Dendritic cell treated with granulocyte-macrophage colony-stimulating factor and Interleukin-4, amounts not matched to agents 40 ng/mL and 50 ng/mL, for 4 days (primary cell): ENCODE measurements at regions not wholly inside any gene's neighbourhood (a gene's known extent, or its start where the extent isn't known, plus 50 kb on each side); places are given as distances from the start of the nearest gene placed in this dataset.
"Not testable (repeated sequence)": the region's sequence is repeated elsewhere in the genome, so short reads cannot be mapped to it uniquely, and the experiment has no call there.

Experiments
- H3K27ac Mint-ChIP-seq: one replicate; pipeline ENCODE4 v1.8.0; 2022; ENCODE audit warnings: mild to moderate bottlenecking, mixed read lengths
- H3K27me3 Mint-ChIP-seq: one replicate; pipeline ENCODE4 v1.8.0; 2022; ENCODE audit warnings: mild to moderate bottlenecking, mixed read lengths
- H3K36me3 Mint-ChIP-seq: one replicate; pipeline ENCODE4 v1.8.0; 2022; ENCODE audit warnings: low read depth, mixed read lengths
- H3K4me1 Mint-ChIP-seq: one replicate; pipeline ENCODE4 v1.8.0; 2022; ENCODE audit warnings: low read depth, mixed read lengths
- H3K4me3 Mint-ChIP-seq: one replicate; pipeline ENCODE4 v1.8.0; 2022; ENCODE audit warnings: mild to moderate bottlenecking, moderate library complexity, mixed read lengths
- H3K9me3 Mint-ChIP-seq: one replicate; pipeline ENCODE4 v1.8.0; 2022; ENCODE audit warnings: mixed read lengths
- intact Hi-C: fragments of 100-400 bp; cut with micrococcal nuclease; formaldehyde crosslinking; loops from one replicate; pipeline ENCODE4 v1.15.0; 2022

DNA sequence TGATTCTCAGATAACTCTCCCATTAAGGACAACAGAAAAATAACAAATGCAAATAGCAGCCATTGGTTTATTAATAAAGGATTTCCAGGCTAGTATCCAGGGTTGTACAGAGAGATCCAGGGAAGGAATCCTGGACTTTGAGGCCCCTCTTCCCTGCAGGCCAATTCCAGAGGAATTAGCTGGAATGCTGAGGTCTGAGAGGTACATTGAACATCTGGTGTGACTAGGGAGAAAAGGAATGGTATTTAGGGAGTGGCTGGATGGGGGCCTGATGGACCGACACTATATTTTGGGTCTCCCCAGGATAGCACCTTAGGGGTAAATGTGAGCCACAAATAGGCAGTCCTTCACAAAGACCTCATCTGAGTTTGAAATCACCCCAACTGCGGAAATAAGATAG, 924.5 kb downstream of the AACS start:
- peaks cover 11% of the 10 kb centered on the region for H3K27me3 Mint-ChIP-seq
- no peaks in the 10 kb centered on the region for H3K4me1 Mint-ChIP-seq
- no peaks in the 10 kb centered on the region for H3K36me3 Mint-ChIP-seq
- intact Hi-C loops = no loop called here
- H3K4me3 Mint-ChIP-seq = no peak overlapping the region
- no peak overlapping the region for H3K27ac Mint-ChIP-seq
- H3K9me3 Mint-ChIP-seq = no peaks in the 10 kb centered on the region

DNA sequence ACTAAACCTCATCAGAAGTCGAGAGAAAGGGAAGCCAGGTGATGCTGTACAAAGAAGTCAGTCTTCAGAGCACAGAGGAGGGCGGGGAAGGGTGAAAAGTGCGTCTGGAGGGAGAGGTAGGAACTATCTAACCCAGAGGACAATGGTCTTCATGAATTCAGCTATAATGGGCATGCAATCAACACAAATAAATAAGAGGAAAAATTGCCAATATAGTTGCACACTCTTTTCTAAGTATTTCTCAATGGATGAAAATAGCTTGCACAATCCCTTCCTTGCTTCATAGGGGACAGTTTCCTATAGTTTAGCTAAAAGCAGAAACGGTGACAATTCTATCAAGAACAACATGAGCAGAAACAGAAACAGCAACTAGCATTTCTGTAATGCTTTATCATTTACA, 931.2 kb downstream of the AACS start:
- Mint-ChIP-seq H3K4me1 (no peaks in the 10 kb centered on the region), H3K27me3 (no peaks in the 10 kb centered on the region), H3K27ac (no peak overlapping the region)

DNA sequence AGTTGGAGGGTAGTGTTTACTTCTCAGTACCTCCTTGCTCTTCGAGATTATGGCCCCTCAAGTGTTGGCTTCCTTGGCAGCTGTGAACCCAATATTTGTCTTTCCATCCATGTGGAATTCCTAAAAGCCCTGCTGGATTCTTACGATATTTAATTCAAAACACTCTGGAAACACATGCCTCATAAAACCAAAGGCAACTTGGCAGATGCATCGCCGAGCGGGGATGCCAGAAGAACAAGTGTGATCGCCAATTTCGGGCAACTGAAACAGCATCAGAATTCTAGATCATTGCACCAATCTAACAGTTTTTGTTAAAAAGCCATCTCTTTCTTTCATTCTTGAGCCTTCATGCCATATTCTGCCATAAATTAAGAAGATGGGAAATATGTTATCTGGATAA, 934.4 kb downstream of the AACS start:
- H3K4me1 Mint-ChIP-seq = no peaks in the 10 kb centered on the region
- H3K36me3 Mint-ChIP-seq = no peaks in the 10 kb centered on the region
- H3K27me3 Mint-ChIP-seq = no peaks in the 10 kb centered on the region
- intact Hi-C loops = no loop called here
- H3K9me3 Mint-ChIP-seq = peaks cover 27% of the 10 kb centered on the region
- H3K4me3 Mint-ChIP-seq = no peak overlapping the region
- no peak overlapping the region for H3K27ac Mint-ChIP-seq

More for the DNA sequence above, 931.2 kb downstream of the AACS start:
- Mint-ChIP-seq H3K4me3 (no peak overlapping the region), H3K9me3 (peaks cover under 1% of the 10 kb centered on the region), H3K36me3 (no peaks in the 10 kb centered on the region)
- intact Hi-C loops = no loop called here

DNA sequence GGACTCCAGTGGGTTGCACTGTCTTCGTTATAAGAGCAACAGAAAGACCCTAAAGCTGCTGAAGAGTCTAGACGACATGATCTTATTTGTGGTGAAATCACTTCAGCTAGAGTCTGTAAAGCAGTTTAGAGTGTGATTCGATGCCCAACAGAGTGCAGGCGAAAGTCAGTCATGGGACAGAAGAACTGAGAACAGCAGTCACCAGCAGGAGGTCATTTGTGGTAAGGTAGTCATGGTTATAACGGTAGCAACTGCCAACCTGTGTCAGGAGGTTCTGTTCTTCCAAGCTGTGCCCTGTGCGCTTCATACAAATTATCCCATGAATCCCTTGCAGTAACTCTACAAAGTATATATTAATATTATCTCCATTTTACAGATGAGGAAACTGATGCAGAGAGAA, 954.1 kb downstream of the AACS start:
- Mint-ChIP-seq H3K36me3 (no peaks in the 10 kb centered on the region), H3K4me1 (no peaks in the 10 kb centered on the region), H3K9me3 (peaks cover 40% of the 10 kb centered on the region), H3K4me3 (no peak overlapping the region), H3K27me3 (peaks cover 1% of the 10 kb centered on the region), H3K27ac (no peak overlapping the region)
- intact Hi-C loops = no loop called here

DNA sequence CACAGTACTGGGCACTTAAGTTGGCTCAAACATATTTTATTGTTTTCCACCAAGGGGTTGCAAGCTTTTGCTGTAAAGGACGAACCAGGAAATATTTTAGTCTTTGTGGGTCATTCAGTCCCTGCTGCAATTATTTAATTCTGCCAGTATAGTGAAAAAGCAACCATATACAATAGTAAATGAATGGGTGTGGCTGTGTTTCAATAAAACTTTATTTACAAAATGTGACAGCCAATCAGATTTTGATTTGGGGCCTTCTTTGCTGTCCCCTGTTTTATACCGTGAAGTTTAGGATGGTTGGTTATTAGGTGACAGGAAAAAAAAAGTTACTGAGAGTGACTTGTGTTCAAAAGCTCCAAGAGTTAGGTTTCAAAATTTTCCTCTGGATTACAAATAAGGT, 956.4 kb downstream of the AACS start:
- intact Hi-C loops = no loop called here
- no peaks in the 10 kb centered on the region for H3K36me3 Mint-ChIP-seq
- no peak overlapping the region for H3K4me3 Mint-ChIP-seq
- H3K27me3 Mint-ChIP-seq = peaks cover 1% of the 10 kb centered on the region
- no peak overlapping the region for H3K27ac Mint-ChIP-seq
- H3K9me3 Mint-ChIP-seq = peaks cover 37% of the 10 kb centered on the region
- H3K4me1 Mint-ChIP-seq = no peaks in the 10 kb centered on the region

DNA sequence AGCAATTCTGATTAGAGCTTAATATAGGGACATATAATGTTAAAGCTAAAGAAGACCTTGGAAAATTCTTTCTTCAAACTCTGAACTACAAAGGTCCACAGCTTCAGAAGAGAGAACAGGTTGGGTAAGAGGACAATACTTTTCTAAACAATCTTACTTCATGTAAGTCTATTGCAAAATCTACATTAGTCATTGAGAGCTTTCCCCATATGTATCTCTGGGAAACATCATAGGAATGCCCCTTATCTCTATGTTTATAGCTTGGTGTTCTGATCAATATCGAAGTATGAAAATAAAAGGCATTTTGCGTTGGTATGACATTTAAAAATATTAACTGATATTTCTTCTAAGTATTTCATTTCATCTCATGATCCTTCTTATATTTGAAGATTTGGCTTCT, 962.6 kb downstream of the AACS start:
- Mint-ChIP-seq H3K27me3 (no peaks in the 10 kb centered on the region), H3K27ac (no peak overlapping the region)

DNA sequence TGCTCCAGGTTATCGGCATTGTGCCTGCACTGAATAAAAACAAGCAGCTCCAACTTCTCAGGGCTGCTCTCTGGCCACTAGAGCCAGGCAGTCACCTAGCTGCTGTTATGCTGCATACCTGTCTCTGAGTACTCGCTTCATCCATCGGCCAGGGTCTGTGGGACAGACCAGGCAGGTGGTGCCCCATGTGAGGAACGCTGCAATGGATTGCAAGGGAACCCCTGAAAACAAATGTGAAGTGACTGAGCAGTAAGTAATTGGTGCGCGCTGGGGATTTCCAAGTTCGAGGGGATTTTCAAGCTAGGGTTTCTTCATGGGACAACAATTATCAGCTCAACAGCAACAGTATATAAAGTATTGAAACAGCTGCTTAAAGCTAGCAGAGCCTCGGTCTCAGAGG, 965.3 kb downstream of the AACS start:
- Mint-ChIP-seq H3K27me3 (no peaks in the 10 kb centered on the region), H3K27ac (no peak overlapping the region), H3K9me3 (peaks cover 16% of the 10 kb centered on the region), H3K4me3 (no peak overlapping the region), H3K36me3 (no peaks in the 10 kb centered on the region), H3K4me1 (no peaks in the 10 kb centered on the region)
- intact Hi-C loops = no loop called here

More for the DNA sequence above, 962.6 kb downstream of the AACS start:
- Mint-ChIP-seq H3K4me3 (no peak overlapping the region), H3K9me3 (peaks cover 22% of the 10 kb centered on the region), H3K4me1 (no peaks in the 10 kb centered on the region), H3K36me3 (no peaks in the 10 kb centered on the region)
- intact Hi-C loops = no loop called here

DNA sequence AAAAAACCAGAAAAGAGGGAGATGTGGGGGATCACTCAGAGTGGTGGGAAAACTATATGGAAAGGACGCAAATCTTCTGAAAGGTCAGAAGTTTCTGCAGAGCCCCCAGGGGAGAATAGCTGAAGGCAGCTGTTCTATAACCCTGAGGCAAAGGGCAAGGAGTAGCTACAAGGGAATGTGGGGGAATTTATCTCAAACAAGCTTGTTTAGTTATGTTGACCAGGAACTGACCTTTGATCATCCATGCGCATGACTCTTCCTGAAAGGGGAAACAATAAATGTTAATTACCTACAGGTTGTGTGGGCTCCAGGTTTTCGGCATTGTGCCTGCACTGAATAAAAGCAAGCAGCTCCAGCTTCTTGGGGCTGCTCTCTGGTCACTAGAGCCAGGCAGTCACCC, 968.5 kb downstream of the AACS start:
- Mint-ChIP-seq H3K36me3 (no peaks in the 10 kb centered on the region), H3K9me3 (peaks cover 10% of the 10 kb centered on the region), H3K4me3 (no peak overlapping the region), H3K4me1 (no peaks in the 10 kb centered on the region), H3K27me3 (no peaks in the 10 kb centered on the region), H3K27ac (no peak overlapping the region)
- intact Hi-C loops = no loop called here

DNA sequence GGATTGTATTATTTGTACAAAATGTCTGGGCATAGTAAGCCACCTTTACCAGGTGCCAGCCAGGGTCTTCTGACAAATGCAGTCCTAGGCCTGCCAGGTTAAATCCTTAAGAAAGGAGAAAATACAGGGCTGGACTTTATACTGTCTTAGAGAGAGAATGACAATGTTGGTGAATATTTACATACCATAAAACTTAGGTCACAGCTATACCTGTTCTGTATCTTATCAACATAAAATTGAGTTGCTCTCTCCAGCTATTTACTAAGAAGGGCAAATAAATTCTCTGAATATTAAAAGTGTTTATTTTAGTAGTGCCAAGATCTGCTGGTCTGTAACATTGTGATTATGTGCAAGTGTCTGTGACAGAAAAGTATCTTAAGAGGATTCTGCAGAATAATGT, 971.1 kb downstream of the AACS start:
- H3K27ac Mint-ChIP-seq = no peak overlapping the region
- H3K4me1 Mint-ChIP-seq = no peaks in the 10 kb centered on the region
- intact Hi-C loops = no loop called here
- no peaks in the 10 kb centered on the region for H3K36me3 Mint-ChIP-seq
- no peak overlapping the region for H3K4me3 Mint-ChIP-seq
- H3K9me3 Mint-ChIP-seq = peaks cover 23% of the 10 kb centered on the region
- H3K27me3 Mint-ChIP-seq = no peaks in the 10 kb centered on the region

DNA sequence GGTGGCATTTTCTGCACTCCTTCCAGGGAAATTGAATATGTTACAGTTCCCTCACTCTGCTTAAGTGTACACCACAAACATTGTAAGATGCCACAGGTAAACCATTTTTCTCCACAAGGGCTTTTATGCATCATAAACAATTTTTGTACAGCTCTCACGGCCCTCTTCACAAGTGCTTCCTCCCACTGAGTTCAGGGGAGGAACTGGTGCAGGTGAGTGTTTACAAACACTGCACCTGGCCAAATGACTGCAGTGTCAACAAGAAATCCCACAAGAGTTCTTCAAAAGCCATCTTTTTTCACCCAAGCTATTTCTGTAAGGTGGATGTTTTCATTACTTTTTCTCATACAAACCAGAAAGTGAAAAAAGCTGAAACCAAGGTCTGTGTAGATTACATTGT, 973.2 kb downstream of the AACS start:
- Mint-ChIP-seq H3K4me1 (no peaks in the 10 kb centered on the region), H3K9me3 (peaks cover 24% of the 10 kb centered on the region), H3K27me3 (no peaks in the 10 kb centered on the region), H3K27ac (no peak overlapping the region), H3K4me3 (no peak overlapping the region), H3K36me3 (no peaks in the 10 kb centered on the region)
- intact Hi-C loops = no loop called here

DNA sequence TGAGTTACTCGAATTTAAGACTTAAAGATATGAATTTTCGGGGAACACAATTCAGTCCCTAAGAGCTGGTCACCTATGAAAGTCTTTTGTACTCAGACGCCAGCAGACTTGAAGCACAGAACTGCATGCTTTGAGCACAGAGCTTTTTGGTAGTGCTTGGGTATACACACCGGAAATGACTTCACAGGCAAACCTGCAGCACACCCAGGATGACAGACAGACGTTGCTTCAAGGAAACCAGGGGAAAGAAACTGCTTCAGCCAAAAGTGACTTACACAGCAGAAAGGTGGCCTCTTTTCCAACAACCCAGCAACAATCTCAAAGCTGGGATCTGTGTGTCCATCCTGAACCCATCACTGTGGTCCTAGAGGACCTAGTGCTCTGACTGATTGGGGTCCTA, 975.1 kb downstream of the AACS start:
- Mint-ChIP-seq H3K4me1 (no peaks in the 10 kb centered on the region), H3K27me3 (no peaks in the 10 kb centered on the region), H3K36me3 (no peaks in the 10 kb centered on the region), H3K4me3 (no peak overlapping the region), H3K27ac (no peak overlapping the region), H3K9me3 (peaks cover 41% of the 10 kb centered on the region)
- intact Hi-C loops = no loop called here

DNA sequence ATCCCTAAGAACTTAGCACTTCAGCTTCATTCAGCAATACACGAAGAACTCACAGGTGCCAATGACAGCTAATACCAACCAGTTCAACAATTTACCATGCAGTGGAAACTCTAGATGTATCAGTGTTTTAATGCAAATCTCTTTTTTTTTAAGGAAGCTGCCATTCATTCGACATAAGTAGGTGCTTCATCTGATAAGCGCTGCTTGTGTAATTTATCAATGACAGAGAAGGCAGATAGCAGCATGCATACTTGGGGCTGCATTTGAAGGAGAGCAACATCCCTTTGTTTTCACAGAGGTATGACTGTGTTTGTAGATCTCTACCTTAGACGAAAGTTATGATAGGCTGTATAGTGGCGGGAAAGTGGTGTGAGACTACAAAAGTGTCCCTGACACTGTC, 977.1 kb downstream of the AACS start:
- Mint-ChIP-seq H3K27me3 (no peaks in the 10 kb centered on the region), H3K4me1 (no peaks in the 10 kb centered on the region), H3K4me3 (no peak overlapping the region), H3K27ac (no peak overlapping the region), H3K9me3 (peaks cover 48% of the 10 kb centered on the region), H3K36me3 (no peaks in the 10 kb centered on the region)
- intact Hi-C loops = no loop called here

DNA sequence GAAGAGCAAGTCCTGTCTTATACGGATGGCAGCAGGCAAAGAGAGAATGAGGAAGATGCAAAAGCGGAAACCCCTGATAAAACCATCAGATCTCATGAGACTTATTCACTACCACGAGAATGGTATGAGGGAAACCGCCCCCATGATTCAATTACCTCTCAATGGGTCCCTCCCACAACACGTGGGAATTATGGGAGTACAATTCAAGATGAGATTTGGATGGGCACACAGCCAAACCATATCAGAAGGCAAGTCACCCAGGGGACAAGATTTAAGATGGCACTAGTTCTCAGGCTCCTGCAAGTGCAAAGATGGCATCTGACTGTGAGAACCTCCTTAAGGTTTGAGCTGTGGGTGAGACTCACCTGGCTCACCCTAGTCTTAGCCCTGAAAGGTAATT, 984.3 kb downstream of the AACS start:
- H3K36me3 Mint-ChIP-seq, H3K27me3 Mint-ChIP-seq, H3K27ac Mint-ChIP-seq, H3K4me3 Mint-ChIP-seq, H3K4me1 Mint-ChIP-seq, intact Hi-C loops: not testable (repeated sequence)
- H3K9me3 Mint-ChIP-seq = peaks cover 24% of the 10 kb centered on the region

DNA sequence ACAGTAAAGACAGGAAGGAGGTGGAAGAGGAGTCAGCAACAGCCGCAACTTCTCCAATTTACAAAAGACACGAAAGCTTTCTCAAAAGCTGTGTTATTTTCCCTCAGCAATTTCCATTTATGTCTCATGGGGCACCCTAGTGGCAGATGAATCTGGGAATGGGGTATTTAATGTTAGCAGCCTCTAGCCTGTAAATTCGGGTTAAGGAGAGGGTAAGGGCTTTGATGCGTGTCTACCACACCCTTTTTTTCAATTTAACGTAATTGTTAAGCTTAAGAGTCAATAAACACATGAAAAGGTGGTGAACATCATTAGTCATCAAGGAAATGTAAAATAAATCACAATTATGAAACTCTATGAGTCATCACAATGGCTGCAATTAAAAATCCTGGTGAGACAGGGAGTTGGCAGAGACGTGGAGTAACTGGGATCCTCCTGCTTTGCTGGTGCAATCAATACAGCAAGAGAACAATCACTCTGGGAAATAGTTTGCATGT, 986.4 kb downstream of the AACS start:
- Mint-ChIP-seq H3K36me3 (no peaks in the 10 kb centered on the region), H3K4me1 (no peaks in the 10 kb centered on the region), H3K4me3 (no peak overlapping the region), H3K27me3 (no peaks in the 10 kb centered on the region), H3K27ac (no peak overlapping the region), H3K9me3 (peaks cover 9% of the 10 kb centered on the region)
- intact Hi-C loops = no loop called here

DNA sequence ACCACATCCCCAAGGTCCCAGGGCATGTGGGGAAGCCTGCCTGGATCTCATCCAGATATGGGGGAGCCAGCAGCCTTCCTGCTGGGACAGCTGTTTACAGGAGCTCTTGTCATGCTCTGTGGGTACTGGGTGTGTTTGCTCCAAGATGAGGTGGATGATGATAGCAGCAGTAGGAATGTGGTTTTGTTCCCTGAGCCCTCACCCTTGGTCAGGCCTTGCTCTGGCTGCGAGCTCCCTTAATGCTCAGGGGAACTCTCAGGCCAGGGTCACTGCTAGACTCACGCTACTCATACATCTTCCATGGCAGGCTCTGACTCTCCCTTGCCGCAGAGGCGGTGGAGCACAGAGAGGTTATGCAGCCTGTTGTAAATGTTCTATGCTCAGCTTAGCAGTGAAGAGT, 990.3 kb downstream of the AACS start:
- intact Hi-C loops = no loop called here
- no peaks in the 10 kb centered on the region for H3K9me3 Mint-ChIP-seq
- no peaks in the 10 kb centered on the region for H3K27me3 Mint-ChIP-seq
- H3K4me3 Mint-ChIP-seq = no peak overlapping the region
- H3K4me1 Mint-ChIP-seq = no peaks in the 10 kb centered on the region
- no peaks in the 10 kb centered on the region for H3K36me3 Mint-ChIP-seq
- no peak overlapping the region for H3K27ac Mint-ChIP-seq
